PC-9 (cell line): ENCODE measurements at regions not wholly inside any gene's neighbourhood (a gene's known extent, or its start where the extent isn't known, plus 50 kb on each side); places are given as distances from the start of the nearest gene placed in this dataset.

Source experiments
- CTCF ChIP-seq: fragments of 200-600 bp; sonication (generic); conservative IDR thresholded peaks from 2 replicates; pipeline ENCODE4 v1.6.1; 2017; ENCODE audit warnings: mixed run types, antibody characterized with exemption, mild to moderate bottlenecking, moderate library complexity
- EZH2 ChIP-seq: fragments of 200-600 bp; sonication (generic); IDR thresholded peaks from 2 replicates; pipeline ENCODE4 v1.8.0; 2017; ENCODE audit warnings: antibody characterized with exemption, low read depth

DNA sequence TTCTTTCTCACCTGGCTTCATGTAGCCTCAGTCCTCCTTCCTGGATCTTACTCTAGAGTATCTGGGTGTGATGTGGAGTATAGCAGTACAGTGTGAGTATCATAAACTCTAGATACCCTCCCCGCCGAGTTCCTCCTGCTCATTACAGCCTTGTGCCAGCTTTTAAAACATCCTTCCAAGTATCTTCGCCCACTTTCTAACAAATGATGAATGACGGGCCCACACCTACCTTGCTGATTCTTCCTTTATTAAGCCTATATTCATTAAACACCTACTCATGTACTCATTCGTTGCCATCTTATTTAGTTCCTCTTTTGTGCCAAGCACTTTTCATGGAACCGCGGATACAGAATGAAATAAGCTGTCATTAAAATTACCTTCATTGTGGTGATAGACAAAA is 1585.3 kb upstream of the TENM3 start:
- TF ChIP-seq CTCF = no peak
- no peak for TF ChIP-seq EZH2
